Stimulated activated CD4-positive, alpha-beta T cell treated with anti-CD3 and anti-CD28 coated beads, Interleukin-1b, Interleukin-23, amount 100 ng/mL, for 1 hour (primary cell): ENCODE measurements at regions not wholly inside any gene's neighbourhood (a gene's known extent, or its start where the extent isn't known, plus 50 kb on each side); places are given as distances from the start of the nearest gene placed in this dataset.

Source experiments
- DNase-seq, 2 donors: peaks; one replicate each; pipeline ENCODE4 v3.0.0-alpha.2; 2020; ENCODE audit warnings: low read depth in 2 of 2

- DNase-seq, result no peak
These were observed 191.4 kb upstream of the LRIG1 start for GRCh38 chr3:66692042-66692765.

GRCh38 chr3:66692766-66693150 is 191.9 kb upstream of the LRIG1 start:
- DNase-seq, result no peak

GRCh38 chr3:66693461-66694031 is 192.7 kb upstream of the LRIG1 start:
- DNase-seq, result no peak

- no peak for DNase-seq
These were observed 201.3 kb upstream of the LRIG1 start for GRCh38 chr3:66702126-66702525.

- no peak for DNase-seq
These were observed 202.7 kb upstream of the LRIG1 start for GRCh38 chr3:66703501-66703900.

- DNase-seq, result no peak
These were observed 204.3 kb upstream of the LRIG1 start for GRCh38 chr3:66705076-66705475.

GRCh38 chr3:66706890-66707289 is 206.1 kb upstream of the LRIG1 start:
- DNase-seq, result no peak

- DNase-seq, result no peak
These were observed 208.7 kb upstream of the LRIG1 start for GRCh38 chr3:66709532-66709931.

GRCh38 chr3:66712210-66712609 is 211.4 kb upstream of the LRIG1 start:
- no peak for DNase-seq

GRCh38 chr3:66713921-66714320 is 213.1 kb upstream of the LRIG1 start:
- DNase-seq, result no peak

- no peak for DNase-seq
These were observed 215.0 kb upstream of the LRIG1 start for GRCh38 chr3:66715806-66716205.

GRCh38 chr3:66717806-66718205 is 217.0 kb upstream of the LRIG1 start:
- no peak for DNase-seq

- DNase-seq, result no peak
These were observed 219.1 kb upstream of the LRIG1 start for GRCh38 chr3:66719796-66720356.

GRCh38 chr3:66720508-66720907 is 219.7 kb upstream of the LRIG1 start:
- DNase-seq, result no peak

- no peak for DNase-seq
These were observed 221.9 kb upstream of the LRIG1 start for GRCh38 chr3:66722675-66723074.

GRCh38 chr3:66723231-66723630 is 222.4 kb upstream of the LRIG1 start:
- DNase-seq, result no peak

- DNase-seq, result no peak
These were observed 229.0 kb upstream of the LRIG1 start for GRCh38 chr3:66729687-66730393.

GRCh38 chr3:66738625-66739365 is 238.0 kb upstream of the LRIG1 start:
- DNase-seq, result no peak

- DNase-seq, result no peak
These were observed 239.4 kb upstream of the LRIG1 start for GRCh38 chr3:66740260-66740659.

GRCh38 chr3:66744521-66744920 is 243.7 kb upstream of the LRIG1 start:
- no peak for DNase-seq

GRCh38 chr3:66744986-66745385 is 244.2 kb upstream of the LRIG1 start:
- DNase-seq, result no peak

- DNase-seq, result no peak
These were observed 246.4 kb upstream of the LRIG1 start for GRCh38 chr3:66747261-66747660.
